Thyroid gland (tissue), 4 donors: ENCODE measurements at regions not wholly inside any gene's neighbourhood (a gene's known extent, or its start where the extent isn't known, plus 50 kb on each side); places are given as distances from the start of the nearest gene placed in this dataset.

Experiments
- POLR2A ChIP-seq, 2 donors: fragments of 450-650 bp; IDR thresholded peaks; one replicate each; pipeline ENCODE4 v1.6.1; 2017; ENCODE audit warnings: antibody characterized with exemption in 2 of 2, mild to moderate bottlenecking in 2 of 2, moderate library complexity in 1 of 2
- TF ChIP-seq, protein P1 (sequence below), 6 experiments: fragments of 200-600 bp in 3 of 6; fragments of 450-650 bp in 3 of 6; sonication (generic) in 3 of 6; IDR thresholded peaks; one replicate each; pipeline ENCODE4 v1.5.1; 2016 to 2019; ENCODE audit warnings: antibody characterized with exemption in 6 of 6, mild to moderate bottlenecking in 2 of 6, inconsistent platforms in 1 of 6, moderate library complexity in 1 of 6

DNA sequence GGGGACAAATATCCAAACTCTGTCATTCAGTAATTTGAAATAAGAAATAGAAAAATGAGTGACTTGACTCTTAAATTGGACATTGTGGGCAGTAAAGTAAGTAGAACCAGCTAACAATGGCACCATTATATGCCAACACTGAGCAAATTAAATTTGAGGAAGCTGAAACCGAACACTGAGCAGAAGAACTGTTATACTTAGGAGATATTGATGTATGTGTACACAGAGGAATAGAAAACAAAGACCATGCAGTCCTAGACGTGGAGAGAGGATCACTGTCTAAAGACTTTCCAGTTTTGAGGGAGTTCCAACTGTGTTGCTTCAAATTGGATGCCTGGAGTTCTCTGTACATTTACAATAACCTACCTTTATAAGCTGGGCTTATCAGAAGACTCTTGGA, 427.0 kb upstream of the EYS start:
- TF ChIP-seq, protein P1, sequence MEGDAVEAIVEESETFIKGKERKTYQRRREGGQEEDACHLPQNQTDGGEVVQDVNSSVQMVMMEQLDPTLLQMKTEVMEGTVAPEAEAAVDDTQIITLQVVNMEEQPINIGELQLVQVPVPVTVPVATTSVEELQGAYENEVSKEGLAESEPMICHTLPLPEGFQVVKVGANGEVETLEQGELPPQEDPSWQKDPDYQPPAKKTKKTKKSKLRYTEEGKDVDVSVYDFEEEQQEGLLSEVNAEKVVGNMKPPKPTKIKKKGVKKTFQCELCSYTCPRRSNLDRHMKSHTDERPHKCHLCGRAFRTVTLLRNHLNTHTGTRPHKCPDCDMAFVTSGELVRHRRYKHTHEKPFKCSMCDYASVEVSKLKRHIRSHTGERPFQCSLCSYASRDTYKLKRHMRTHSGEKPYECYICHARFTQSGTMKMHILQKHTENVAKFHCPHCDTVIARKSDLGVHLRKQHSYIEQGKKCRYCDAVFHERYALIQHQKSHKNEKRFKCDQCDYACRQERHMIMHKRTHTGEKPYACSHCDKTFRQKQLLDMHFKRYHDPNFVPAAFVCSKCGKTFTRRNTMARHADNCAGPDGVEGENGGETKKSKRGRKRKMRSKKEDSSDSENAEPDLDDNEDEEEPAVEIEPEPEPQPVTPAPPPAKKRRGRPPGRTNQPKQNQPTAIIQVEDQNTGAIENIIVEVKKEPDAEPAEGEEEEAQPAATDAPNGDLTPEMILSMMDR (IDR thresholded peaks at IDR 0.05), result no peak
- TF ChIP-seq POLR2A (IDR thresholded peaks at IDR 0.05), result no peak
